Immature natural killer cell (primary cell): ENCODE measurements at regions not wholly inside any gene's neighbourhood (a gene's known extent, or its start where the extent isn't known, plus 50 kb on each side); places are given as distances from the start of the nearest gene placed in this dataset.

Source experiments
- DNase-seq, 3 donors: peaks; one replicate each; pipeline ENCODE4 v3.0.0; 2022; ENCODE audit warnings: mixed read lengths in 1 of 3
- H3K27ac Mint-ChIP-seq, 6 donors: one replicate each; pipeline ENCODE4 v1.8.0; 2020; ENCODE audit warnings: mixed read lengths in 6 of 6, mild to moderate bottlenecking in 5 of 6, inconsistent platforms in 4 of 6, moderate library complexity in 3 of 6
- H3K27me3 Mint-ChIP-seq, 3 donors: one replicate each; pipeline ENCODE4 v1.8.0; 2020 to 2021; ENCODE audit warnings: low read depth in 3 of 3, mild to moderate bottlenecking in 3 of 3, mixed read lengths in 3 of 3, moderate library complexity in 3 of 3, inconsistent platforms in 1 of 3
- H3K36me3 Mint-ChIP-seq, 3 donors: one replicate each; pipeline ENCODE4 v1.8.0; 2020; ENCODE audit warnings: mixed read lengths in 3 of 3, inconsistent platforms in 2 of 3, mild to moderate bottlenecking in 2 of 3
- H3K4me1 Mint-ChIP-seq, 2 donors: one replicate each; pipeline ENCODE4 v1.8.0; 2020; ENCODE audit warnings: inconsistent platforms in 2 of 2, mild to moderate bottlenecking in 2 of 2, mixed read lengths in 2 of 2, moderate library complexity in 1 of 2
- H3K4me3 Mint-ChIP-seq, 5 donors: one replicate each; pipeline ENCODE4 v1.8.0; 2020; ENCODE audit warnings: mild to moderate bottlenecking in 5 of 5, mixed read lengths in 5 of 5, inconsistent platforms in 3 of 5, moderate library complexity in 3 of 5
- H3K9me3 Mint-ChIP-seq, 6 donors: one replicate each; pipeline ENCODE4 v1.8.0; 2020; ENCODE audit warnings: mild to moderate bottlenecking in 6 of 6, mixed read lengths in 6 of 6, inconsistent platforms in 4 of 6, moderate library complexity in 3 of 6

- DNase-seq, result no peak
- no peaks in the 10 kb centered on the region for H3K4me1 Mint-ChIP-seq
- no peak overlapping the region for H3K27ac Mint-ChIP-seq
- no peaks in the 10 kb centered on the region for H3K36me3 Mint-ChIP-seq
- H3K4me3 Mint-ChIP-seq, result no peak overlapping the region
- peaks cover 0 to 61% (median 24%) of the 10 kb centered on the region in 6 donors for H3K9me3 Mint-ChIP-seq
- no peaks in the 10 kb centered on the region for H3K27me3 Mint-ChIP-seq
Measured at GRCh38 chr5:27479859-27480258, 441.5 kb upstream of the CDH9 start.

GRCh38 chr5:27477550-27477949, 439.2 kb upstream of the CDH9 start:
- DNase-seq, result no peak
- H3K27me3 Mint-ChIP-seq, result no peaks in the 10 kb centered on the region
- no peak overlapping the region for H3K4me3 Mint-ChIP-seq
- no peak overlapping the region for H3K27ac Mint-ChIP-seq
- H3K9me3 Mint-ChIP-seq, result peaks cover 0 to 57% (median 29%) of the 10 kb centered on the region in 6 donors
- H3K4me1 Mint-ChIP-seq, result no peaks in the 10 kb centered on the region
- H3K36me3 Mint-ChIP-seq, result no peaks in the 10 kb centered on the region

GRCh38 chr5:27476356-27476988, 438.1 kb upstream of the CDH9 start:
- Mint-ChIP-seq H3K27me3 (no peaks in the 10 kb centered on the region), H3K36me3 (no peaks in the 10 kb centered on the region), H3K9me3 (peaks cover 2 to 60% (median 32%) of the 10 kb centered on the region in 6 donors), H3K4me3 (no peak overlapping the region), H3K4me1 (no peaks in the 10 kb centered on the region), H3K27ac (no peak overlapping the region)
- no peak for DNase-seq

GRCh38 chr5:27475063-27475462, 436.7 kb upstream of the CDH9 start:
- Mint-ChIP-seq H3K27ac (no peak overlapping the region), H3K4me3 (no peak overlapping the region), H3K4me1 (no peaks in the 10 kb centered on the region), H3K36me3 (no peaks in the 10 kb centered on the region), H3K27me3 (no peaks in the 10 kb centered on the region), H3K9me3 (peaks cover 2 to 52% (median 28%) of the 10 kb centered on the region in 6 donors)
- DNase-seq, result no peak

- Mint-ChIP-seq H3K27me3 (no peaks in the 10 kb centered on the region), H3K27ac (no peak overlapping the region), H3K36me3 (no peaks in the 10 kb centered on the region)
Measured at GRCh38 chr5:27474395-27474794, 436.0 kb upstream of the CDH9 start.

GRCh38 chr5:27474047-27474309, 435.6 kb upstream of the CDH9 start:
- Mint-ChIP-seq H3K4me3 (no peak overlapping the region), H3K9me3 (peaks cover 2 to 46% (median 26%) of the 10 kb centered on the region in 6 donors), H3K36me3 (no peaks in the 10 kb centered on the region), H3K27ac (no peak overlapping the region), H3K4me1 (no peaks in the 10 kb centered on the region), H3K27me3 (no peaks in the 10 kb centered on the region)
- DNase-seq, result no peak

More at GRCh38 chr5:27474395-27474794, 436.0 kb upstream of the CDH9 start:
- no peaks in the 10 kb centered on the region for H3K4me1 Mint-ChIP-seq
- peaks cover 2 to 50% (median 26%) of the 10 kb centered on the region in 6 donors for H3K9me3 Mint-ChIP-seq
- H3K4me3 Mint-ChIP-seq, result no peak overlapping the region
- no peak for DNase-seq

- no peak overlapping the region for H3K4me3 Mint-ChIP-seq
- H3K9me3 Mint-ChIP-seq, result peaks cover 2 to 45% (median 26%) of the 10 kb centered on the region in 6 donors
- H3K27ac Mint-ChIP-seq, result no peak overlapping the region
- no peaks in the 10 kb centered on the region for H3K4me1 Mint-ChIP-seq
- no peaks in the 10 kb centered on the region for H3K27me3 Mint-ChIP-seq
- no peaks in the 10 kb centered on the region for H3K36me3 Mint-ChIP-seq
- DNase-seq, result no peak
Measured at GRCh38 chr5:27473307-27474046, 435.1 kb upstream of the CDH9 start.

- H3K36me3 Mint-ChIP-seq, result no peaks in the 10 kb centered on the region
- DNase-seq, result no peak
- no peaks in the 10 kb centered on the region for H3K27me3 Mint-ChIP-seq
- no peak overlapping the region for H3K4me3 Mint-ChIP-seq
- no peak overlapping the region for H3K27ac Mint-ChIP-seq
- H3K4me1 Mint-ChIP-seq, result no peaks in the 10 kb centered on the region
- H3K9me3 Mint-ChIP-seq, result peaks cover 2 to 45% (median 24%) of the 10 kb centered on the region in 6 donors
Measured at GRCh38 chr5:27472871-27473270, 434.5 kb upstream of the CDH9 start.

- DNase-seq, result no peak
- Mint-ChIP-seq H3K4me3 (no peak overlapping the region), H3K36me3 (no peaks in the 10 kb centered on the region), H3K27ac (no peak overlapping the region), H3K9me3 (peaks cover 2 to 48% (median 23%) of the 10 kb centered on the region in 6 donors), H3K4me1 (no peaks in the 10 kb centered on the region), H3K27me3 (no peaks in the 10 kb centered on the region)
Measured at GRCh38 chr5:27472000-27472763, 433.8 kb upstream of the CDH9 start.

- no peak overlapping the region for H3K27ac Mint-ChIP-seq
- no peaks in the 10 kb centered on the region for H3K36me3 Mint-ChIP-seq
- DNase-seq, result no peak
- no peak overlapping the region for H3K4me3 Mint-ChIP-seq
- H3K27me3 Mint-ChIP-seq, result no peaks in the 10 kb centered on the region
- H3K9me3 Mint-ChIP-seq, result peaks cover 2 to 43% (median 36%) of the 10 kb centered on the region in 6 donors
- H3K4me1 Mint-ChIP-seq, result no peaks in the 10 kb centered on the region
Measured at GRCh38 chr5:27466959-27467358, 428.6 kb upstream of the CDH9 start.

GRCh38 chr5:27465140-27465539, 426.8 kb upstream of the CDH9 start:
- Mint-ChIP-seq H3K27ac (no peak overlapping the region), H3K4me1 (no peaks in the 10 kb centered on the region), H3K9me3 (peaks cover 2 to 44% (median 37%) of the 10 kb centered on the region in 6 donors), H3K27me3 (peaks cover 0 to 2% (median 0%) of the 10 kb centered on the region in 3 donors), H3K36me3 (no peaks in the 10 kb centered on the region), H3K4me3 (no peak overlapping the region)
- DNase-seq, result no peak

GRCh38 chr5:27463446-27464149, 425.2 kb upstream of the CDH9 start:
- H3K4me1 Mint-ChIP-seq, result no peaks in the 10 kb centered on the region
- H3K27ac Mint-ChIP-seq, result no peak overlapping the region
- H3K9me3 Mint-ChIP-seq, result peaks cover 2 to 58% (median 48%) of the 10 kb centered on the region in 6 donors
- H3K4me3 Mint-ChIP-seq, result no peak overlapping the region
- no peaks in the 10 kb centered on the region for H3K36me3 Mint-ChIP-seq
- no peak for DNase-seq
- H3K27me3 Mint-ChIP-seq, result peaks cover 0 to 2% (median 0%) of the 10 kb centered on the region in 3 donors

GRCh38 chr5:27462936-27463335, 424.6 kb upstream of the CDH9 start:
- DNase-seq, result no peak
- Mint-ChIP-seq H3K4me3 (no peak overlapping the region), H3K27me3 (peaks cover 0 to 2% (median 0%) of the 10 kb centered on the region in 3 donors), H3K36me3 (no peaks in the 10 kb centered on the region), H3K4me1 (no peaks in the 10 kb centered on the region), H3K27ac (no peak overlapping the region), H3K9me3 (peaks cover 2 to 61% (median 49%) of the 10 kb centered on the region in 6 donors)

GRCh38 chr5:27458287-27458686, 419.9 kb upstream of the CDH9 start:
- Mint-ChIP-seq H3K4me3 (no peak overlapping the region), H3K27me3 (peaks cover 0 to 2% (median 0%) of the 10 kb centered on the region in 3 donors), H3K9me3 (peaks cover 3 to 46% (median 28%) of the 10 kb centered on the region in 6 donors), H3K36me3 (no peaks in the 10 kb centered on the region), H3K27ac (no peak overlapping the region), H3K4me1 (no peaks in the 10 kb centered on the region)
- DNase-seq, result no peak
